Glutamatergic neuron (in vitro differentiated cells): ENCODE measurements at regions not wholly inside any gene's neighbourhood (a gene's known extent, or its start where the extent isn't known, plus 50 kb on each side); places are given as distances from the start of the nearest gene placed in this dataset.
A peak's percentile ranks its signal among the peaks of the same experiment; 100 is the strongest.
"Not testable (repeated sequence)": the region's sequence is repeated elsewhere in the genome, so short reads cannot be mapped to it uniquely, and the experiment has no call there.

Experiments
- DNase-seq: peaks from one replicate; pipeline ENCODE4 v3.0.0; 2022
- H3K27ac Mint-ChIP-seq: one replicate; pipeline ENCODE4 v1.8.0; 2020; ENCODE audit warnings: mild to moderate bottlenecking, mixed read lengths, inconsistent platforms; ENCODE audit not compliant: unreplicated experiment
- H3K27me3 Mint-ChIP-seq: one replicate; pipeline ENCODE4 v1.8.0; 2020; ENCODE audit warnings: mild to moderate bottlenecking, moderate library complexity, mixed read lengths, inconsistent platforms; ENCODE audit not compliant: unreplicated experiment
- H3K36me3 Mint-ChIP-seq: one replicate; pipeline ENCODE4 v1.8.0; 2020; ENCODE audit warnings: mild to moderate bottlenecking, mixed read lengths, inconsistent platforms; ENCODE audit not compliant: unreplicated experiment
- H3K4me1 Mint-ChIP-seq: one replicate; pipeline ENCODE4 v1.8.0; 2020; ENCODE audit warnings: mild to moderate bottlenecking, low read depth, mixed read lengths, inconsistent platforms; ENCODE audit not compliant: unreplicated experiment
- H3K4me3 Mint-ChIP-seq: one replicate; pipeline ENCODE4 v1.8.0; 2020; ENCODE audit warnings: mild to moderate bottlenecking, mixed read lengths, inconsistent platforms; ENCODE audit not compliant: unreplicated experiment
- H3K9me3 Mint-ChIP-seq: one replicate; pipeline ENCODE4 v1.8.0; 2020; ENCODE audit warnings: mild to moderate bottlenecking, moderate library complexity, mixed read lengths, inconsistent platforms; ENCODE audit not compliant: unreplicated experiment
- CTCF ChIP-seq: fragments of 200-600 bp; sonication (generic); IDR thresholded peaks from one replicate; pipeline ENCODE4 v1.5.0; 2021; ENCODE audit not compliant: partially characterized antibody, unreplicated experiment

GRCh38 chr2:132033949-132034348 is 127.8 kb downstream of the ANKRD30BL start:
- Mint-ChIP-seq H3K4me3 (no peak overlapping the region), H3K4me1 (peaks cover 3% of the 10 kb centered on the region), H3K27me3 (peaks cover 3% of the 10 kb centered on the region), H3K9me3 (peaks cover 1% of the 10 kb centered on the region), H3K27ac (no peak overlapping the region), H3K36me3 (no peaks in the 10 kb centered on the region)
- TF ChIP-seq CTCF: no peak
- no peak for DNase-seq

GRCh38 chr2:132033365-132033764 is 128.4 kb downstream of the ANKRD30BL start:
- Mint-ChIP-seq H3K9me3 (no peaks in the 10 kb centered on the region), H3K4me1 (no peaks in the 10 kb centered on the region), H3K4me3 (no peak overlapping the region), H3K27me3 (no peaks in the 10 kb centered on the region), H3K36me3 (no peaks in the 10 kb centered on the region), H3K27ac (no peak overlapping the region)
- no peak for TF ChIP-seq CTCF
- DNase-seq: no peak

GRCh38 chr2:132012046-132012445 is 149.7 kb downstream of the ANKRD30BL start:
- H3K27ac Mint-ChIP-seq, H3K4me1 Mint-ChIP-seq, DNase-seq, H3K4me3 Mint-ChIP-seq, H3K36me3 Mint-ChIP-seq, H3K27me3 Mint-ChIP-seq, H3K9me3 Mint-ChIP-seq: not testable (repeated sequence)

- peak overlapping the region; percentile 93 for H3K4me3 Mint-ChIP-seq
- H3K9me3 Mint-ChIP-seq: peaks cover 2% of the 10 kb centered on the region
- no peaks in the 10 kb centered on the region for H3K4me1 Mint-ChIP-seq
- peak; percentile 18 for DNase-seq
- no peak overlapping the region for H3K27ac Mint-ChIP-seq
- peaks cover 8% of the 10 kb centered on the region for H3K36me3 Mint-ChIP-seq
- no peak for TF ChIP-seq CTCF
- H3K27me3 Mint-ChIP-seq: peaks cover 8% of the 10 kb centered on the region
Measured at GRCh38 chr2:132009874-132010521, 151.8 kb downstream of the ANKRD30BL start.

GRCh38 chr2:132009177-132009873 is 152.4 kb downstream of the ANKRD30BL start:
- Mint-ChIP-seq H3K27me3 (peaks cover 8% of the 10 kb centered on the region), H3K4me3 (peak overlapping the region; percentile 93), H3K36me3 (peaks cover 8% of the 10 kb centered on the region), H3K4me1 (no peaks in the 10 kb centered on the region), H3K9me3 (peaks cover 2% of the 10 kb centered on the region), H3K27ac (no peak overlapping the region)
- no peak for TF ChIP-seq CTCF
- no peak for DNase-seq

GRCh38 chr2:131990751-131991150 is 171.0 kb downstream of the ANKRD30BL start:
- not testable (repeated sequence) for H3K36me3 Mint-ChIP-seq, H3K27ac Mint-ChIP-seq, H3K9me3 Mint-ChIP-seq, H3K4me3 Mint-ChIP-seq, DNase-seq, H3K4me1 Mint-ChIP-seq, H3K27me3 Mint-ChIP-seq

GRCh38 chr2:131966671-131967070 is 195.1 kb downstream of the ANKRD30BL start:
- not testable (repeated sequence) for DNase-seq, H3K4me3 Mint-ChIP-seq, H3K9me3 Mint-ChIP-seq, H3K27ac Mint-ChIP-seq, H3K4me1 Mint-ChIP-seq, H3K27me3 Mint-ChIP-seq, H3K36me3 Mint-ChIP-seq
